ENCODE measurements at regions not wholly inside any gene's neighbourhood (a gene's known extent, or its start where the extent isn't known, plus 50 kb on each side); places are given as distances from the start of the nearest gene placed in this dataset.

GRCh38 chr16:14368399-14368798 is 261.7 kb downstream of the PARN start:
- H3K36me3 ChIP-seq (replicated peaks in 1 of 2) = no peaks in the 10 kb centered on the region
- intact Hi-C loops (cut with DNase I) = no loop called here
- WGBS, 4 donors = 89 to 98% (median 96%) methylated on average over 3 of the region's 3 CpGs

GRCh38 chr16:14366974-14367707 is 262.9 kb downstream of the PARN start:
- H3K36me3 ChIP-seq (replicated peaks in 1 of 2) = no peaks in the 10 kb centered on the region
- 80 to 89% (median 85%) methylated on average over 6 to 10 of the region's 10 CpGs for WGBS, 4 donors
- intact Hi-C loops (cut with DNase I) = no loop called here
- no peaks in the 10 kb centered on the region for H3K27me3 ChIP-seq
- H3K27ac ChIP-seq = no peak overlapping the region
- no peak overlapping the region for H3K4me3 ChIP-seq
- no peak for DNase-seq
- no peaks in the 10 kb centered on the region for H3K4me1 ChIP-seq (replicated peaks in 1 of 2)
- no peaks in the 10 kb centered on the region for H3K9me3 ChIP-seq (replicated peaks in 1 of 3)
- TF ChIP-seq POLR2A (IDR thresholded peaks at IDR 0.05) (no peak), CTCF (IDR thresholded peaks at IDR 0.05) (no peak)

More at GRCh38 chr16:14368399-14368798, 261.7 kb downstream of the PARN start:
- H3K27me3 ChIP-seq = no peaks in the 10 kb centered on the region
- H3K27ac ChIP-seq = no peak overlapping the region
- no peak for DNase-seq
- TF ChIP-seq CTCF (IDR thresholded peaks at IDR 0.05) (no peak), POLR2A (IDR thresholded peaks at IDR 0.05) (no peak)
- no peaks in the 10 kb centered on the region for H3K4me1 ChIP-seq (replicated peaks in 1 of 2)
- H3K4me3 ChIP-seq = no peak overlapping the region
- H3K9me3 ChIP-seq (replicated peaks in 1 of 3) = no peaks in the 10 kb centered on the region

DNA sequence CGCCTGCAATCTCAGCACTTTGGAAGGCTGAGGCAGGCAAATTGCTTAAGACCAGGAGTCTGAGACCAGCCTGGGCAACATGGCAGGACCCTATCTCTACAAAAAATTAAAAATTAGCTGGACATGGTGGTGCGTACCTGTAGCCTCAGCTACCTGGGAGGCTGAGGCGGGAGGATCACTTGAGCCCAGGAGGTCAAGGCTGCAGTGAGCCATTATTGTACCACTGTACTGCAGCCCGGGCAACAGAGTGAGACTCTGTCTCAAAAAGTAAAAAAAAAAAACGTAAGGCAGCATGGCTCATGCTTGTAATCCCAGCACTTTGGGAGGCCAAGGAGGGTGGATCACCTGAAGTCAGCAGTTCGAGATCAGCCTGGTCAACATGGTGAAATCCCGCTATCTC is 263.6 kb downstream of the PARN start:
- WGBS, 4 donors = 87 to 92% (median 91%) methylated on average over 7 of the region's 7 CpGs
- no peaks in the 10 kb centered on the region for H3K4me1 ChIP-seq (replicated peaks in 1 of 2)
- no peak overlapping the region for H3K4me3 ChIP-seq
- intact Hi-C loops (cut with DNase I) = no loop called here
- DNase-seq = no peak
- TF ChIP-seq POLR2A (IDR thresholded peaks at IDR 0.05) (no peak), CTCF (IDR thresholded peaks at IDR 0.05) (no peak)
- H3K27ac ChIP-seq = no peak overlapping the region
- no peaks in the 10 kb centered on the region for H3K27me3 ChIP-seq
- H3K9me3 ChIP-seq (replicated peaks in 1 of 3) = no peaks in the 10 kb centered on the region
- no peaks in the 10 kb centered on the region for H3K36me3 ChIP-seq (replicated peaks in 1 of 2)

DNA sequence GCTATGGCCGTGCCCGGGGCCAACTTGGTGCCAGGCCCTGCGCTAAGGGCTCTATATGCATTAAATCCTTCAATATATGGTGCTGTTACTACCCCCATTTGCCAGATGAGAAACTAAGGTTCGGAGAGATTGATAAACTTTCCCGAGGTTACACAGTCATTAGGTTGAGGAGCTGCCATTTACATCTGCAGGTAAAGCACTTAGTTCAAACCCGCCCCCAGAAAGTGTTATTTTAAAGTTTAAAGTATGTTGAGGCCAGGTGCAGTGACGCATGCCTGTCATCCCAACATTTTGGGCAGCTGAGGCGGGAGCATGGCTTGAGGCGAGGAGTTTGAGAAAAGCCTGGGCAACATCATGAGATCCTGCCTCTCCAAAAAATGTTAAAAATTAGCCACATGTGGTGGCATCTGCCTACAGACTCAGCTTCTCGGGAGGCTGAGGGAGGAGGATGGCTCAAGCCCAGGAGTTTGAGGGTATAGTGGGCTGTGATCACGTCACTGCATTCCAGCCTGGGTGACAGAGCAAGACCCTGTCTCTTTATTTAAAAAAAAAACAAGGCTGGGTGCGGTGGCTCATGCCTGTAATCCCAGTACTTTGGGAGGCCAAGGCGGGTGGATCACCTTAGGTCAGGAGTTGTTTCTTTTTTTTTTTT is 264.7 kb downstream of the PARN start:
- no peak for TF ChIP-seq POLR2A (IDR thresholded peaks at IDR 0.05)
- no peak for TF ChIP-seq CTCF (IDR thresholded peaks at IDR 0.05)
- 87 to 91% (median 90%) methylated on average over 12 to 13 of the region's 13 CpGs for WGBS, 4 donors
- intact Hi-C loops (cut with DNase I) = no loop called here

More for the DNA sequence above, 264.7 kb downstream of the PARN start:
- no peak for DNase-seq
- Histone ChIP-seq H3K4me1 (replicated peaks in 1 of 2) (no peaks in the 10 kb centered on the region), H3K36me3 (replicated peaks in 1 of 2) (no peaks in the 10 kb centered on the region), H3K4me3 (no peak overlapping the region), H3K27me3 (no peaks in the 10 kb centered on the region), H3K9me3 (replicated peaks in 1 of 3) (no peaks in the 10 kb centered on the region), H3K27ac (no peak overlapping the region)
